ENCODE measurements at regions not wholly inside any gene's neighbourhood (a gene's known extent, or its start where the extent isn't known, plus 50 kb on each side); places are given as distances from the start of the nearest gene placed in this dataset.

DNA sequence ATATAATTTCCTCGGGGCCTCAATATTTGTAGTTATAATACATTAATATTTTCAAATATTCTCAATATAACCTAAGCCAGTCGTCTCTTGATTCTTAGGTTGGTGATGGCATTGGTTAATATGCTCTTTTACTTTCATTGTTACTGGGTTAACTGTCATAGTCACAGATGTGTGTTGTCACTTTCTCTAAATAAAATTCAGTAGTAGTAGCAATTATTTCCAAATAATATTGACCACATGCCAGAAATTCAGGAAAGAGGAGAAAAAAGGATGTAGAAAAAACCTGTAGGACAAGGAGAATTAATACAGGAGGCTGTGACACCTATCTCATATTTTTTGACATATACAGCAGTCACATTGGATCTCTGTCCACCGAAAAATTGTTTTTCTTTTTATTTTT is 322.7 kb upstream of the SLITRK6 start:
- Mint-ChIP-seq H3K4me1 (no peaks in the 10 kb centered on the region), H3K27me3 (ENCODE audit: insufficient read depth, low read depth) (no peaks in the 10 kb centered on the region), H3K4me3 (no peak overlapping the region), H3K27ac (no peak overlapping the region), H3K9me3 (no peaks in the 10 kb centered on the region), H3K36me3 (no peaks in the 10 kb centered on the region)
- Histone ChIP-seq H3K4me1 (no peaks in the 10 kb centered on the region), H3F3A (ENCODE audit: low read depth) (no peaks in the 10 kb centered on the region), H3K27me3 (no peaks in the 10 kb centered on the region), H3K4me3 (no peak overlapping the region), H3K36me3 (no peaks in the 10 kb centered on the region), H3K9me3 (ENCODE audit: low read depth) (no peaks in the 10 kb centered on the region), H3K27ac (no peak overlapping the region), H2AFZ (replicated peaks) (no peak overlapping the region), H3K4me2 (no peak overlapping the region), H3K9ac (no peak overlapping the region), H4K20me1 (ENCODE audit: low read depth) (no peaks in the 10 kb centered on the region), H3K79me2 (ENCODE audit: low read depth) (no peaks in the 10 kb centered on the region)
- no peak for DNase-seq (ENCODE audit: low spot score)
- TF ChIP-seq EZH2 (IDR thresholded peaks at IDR 0.05), result no peak
- no peak for TF ChIP-seq EZH2phosphoT487 (IDR thresholded peaks at IDR 0.05)
- TF ChIP-seq, protein P1, sequence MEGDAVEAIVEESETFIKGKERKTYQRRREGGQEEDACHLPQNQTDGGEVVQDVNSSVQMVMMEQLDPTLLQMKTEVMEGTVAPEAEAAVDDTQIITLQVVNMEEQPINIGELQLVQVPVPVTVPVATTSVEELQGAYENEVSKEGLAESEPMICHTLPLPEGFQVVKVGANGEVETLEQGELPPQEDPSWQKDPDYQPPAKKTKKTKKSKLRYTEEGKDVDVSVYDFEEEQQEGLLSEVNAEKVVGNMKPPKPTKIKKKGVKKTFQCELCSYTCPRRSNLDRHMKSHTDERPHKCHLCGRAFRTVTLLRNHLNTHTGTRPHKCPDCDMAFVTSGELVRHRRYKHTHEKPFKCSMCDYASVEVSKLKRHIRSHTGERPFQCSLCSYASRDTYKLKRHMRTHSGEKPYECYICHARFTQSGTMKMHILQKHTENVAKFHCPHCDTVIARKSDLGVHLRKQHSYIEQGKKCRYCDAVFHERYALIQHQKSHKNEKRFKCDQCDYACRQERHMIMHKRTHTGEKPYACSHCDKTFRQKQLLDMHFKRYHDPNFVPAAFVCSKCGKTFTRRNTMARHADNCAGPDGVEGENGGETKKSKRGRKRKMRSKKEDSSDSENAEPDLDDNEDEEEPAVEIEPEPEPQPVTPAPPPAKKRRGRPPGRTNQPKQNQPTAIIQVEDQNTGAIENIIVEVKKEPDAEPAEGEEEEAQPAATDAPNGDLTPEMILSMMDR (IDR thresholded peaks at IDR 0.05), result no peak

DNA sequence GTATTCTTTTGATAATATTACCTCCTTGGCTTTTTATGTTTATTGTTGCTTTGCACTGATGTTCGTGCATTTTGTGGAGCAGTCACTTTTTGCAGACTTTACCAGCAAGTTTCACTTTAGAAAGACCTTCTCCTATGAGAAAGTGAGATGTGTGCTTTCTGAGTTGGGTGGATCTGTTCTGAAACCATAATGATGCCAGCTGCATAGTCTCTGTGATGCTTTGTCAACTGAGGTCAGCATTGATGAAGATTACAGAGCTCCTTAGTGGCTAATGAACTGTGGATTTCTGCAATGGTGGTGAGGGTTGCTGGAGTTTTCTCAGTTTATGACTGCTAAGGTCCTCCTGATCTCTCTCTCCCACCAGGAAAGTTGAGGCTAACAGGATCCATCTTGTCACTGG is 309.9 kb upstream of the SLITRK6 start:
- no peaks in the 10 kb centered on the region for H3F3A ChIP-seq (ENCODE audit: low read depth)
- peak overlapping the region; percentile 6 for H2AFZ ChIP-seq (replicated peaks)
- no peak overlapping the region for H3K27ac ChIP-seq
- H3K9ac ChIP-seq, result no peak overlapping the region
- no peaks in the 10 kb centered on the region for H4K20me1 ChIP-seq (ENCODE audit: low read depth)
- no peak overlapping the region for H3K4me3 ChIP-seq
- no peak overlapping the region for H3K4me2 ChIP-seq
- Mint-ChIP-seq H3K4me3 (no peak overlapping the region), H3K27ac (no peak overlapping the region), H3K27me3 (ENCODE audit: insufficient read depth, low read depth) (no peaks in the 10 kb centered on the region), H3K36me3 (no peaks in the 10 kb centered on the region), H3K4me1 (no peaks in the 10 kb centered on the region), H3K9me3 (peaks cover 12% of the 10 kb centered on the region)
- no peaks in the 10 kb centered on the region for H3K27me3 ChIP-seq
- no peaks in the 10 kb centered on the region for H3K9me3 ChIP-seq (ENCODE audit: low read depth)
- no peaks in the 10 kb centered on the region for H3K36me3 ChIP-seq
- H3K4me1 ChIP-seq, result no peaks in the 10 kb centered on the region
- DNase-seq (ENCODE audit: low spot score), result no peak
- TF ChIP-seq EZH2 (IDR thresholded peaks at IDR 0.05) (no peak), EZH2phosphoT487 (IDR thresholded peaks at IDR 0.05) (no peak)
- TF ChIP-seq, protein P1 (IDR thresholded peaks at IDR 0.05), result no peak
- H3K79me2 ChIP-seq (ENCODE audit: low read depth), result no peaks in the 10 kb centered on the region

DNA sequence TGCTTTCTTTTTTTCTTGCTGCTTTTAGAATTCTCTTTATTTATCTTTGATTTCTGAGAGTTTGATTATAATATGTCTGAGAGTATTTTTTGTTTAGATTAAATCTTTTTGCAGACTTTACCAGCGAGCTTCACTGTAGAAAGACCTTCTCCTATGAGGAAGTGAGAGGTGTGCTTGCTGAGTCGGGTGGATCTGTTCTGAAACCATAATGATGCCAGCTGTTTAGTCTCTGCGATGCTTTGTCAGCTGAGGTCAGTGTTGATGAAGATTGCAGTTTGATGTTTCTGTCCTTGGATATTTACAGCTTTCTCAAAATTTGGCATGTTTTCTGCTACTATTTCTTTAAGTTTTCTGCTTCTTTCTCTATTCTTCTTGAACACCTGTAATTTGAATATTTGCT is 309.1 kb upstream of the SLITRK6 start:
- H3F3A ChIP-seq (ENCODE audit: low read depth), result no peaks in the 10 kb centered on the region
- no peaks in the 10 kb centered on the region for H3K4me1 ChIP-seq
- Mint-ChIP-seq H3K9me3 (peaks cover 12% of the 10 kb centered on the region), H3K36me3 (no peaks in the 10 kb centered on the region), H3K4me3 (no peak overlapping the region), H3K4me1 (no peaks in the 10 kb centered on the region), H3K27me3 (ENCODE audit: insufficient read depth, low read depth) (no peaks in the 10 kb centered on the region), H3K27ac (no peak overlapping the region)
- H3K27ac ChIP-seq, result no peak overlapping the region
- no peaks in the 10 kb centered on the region for H3K36me3 ChIP-seq
- H3K4me3 ChIP-seq, result no peak overlapping the region
- no peaks in the 10 kb centered on the region for H3K79me2 ChIP-seq (ENCODE audit: low read depth)
- H4K20me1 ChIP-seq (ENCODE audit: low read depth), result no peaks in the 10 kb centered on the region
- no peak overlapping the region for H2AFZ ChIP-seq (replicated peaks)
- H3K9ac ChIP-seq, result no peak overlapping the region
- no peaks in the 10 kb centered on the region for H3K9me3 ChIP-seq (ENCODE audit: low read depth)
- no peaks in the 10 kb centered on the region for H3K27me3 ChIP-seq
- TF ChIP-seq, protein P1 (IDR thresholded peaks at IDR 0.05), result no peak
- TF ChIP-seq EZH2 (IDR thresholded peaks at IDR 0.05) (no peak), EZH2phosphoT487 (IDR thresholded peaks at IDR 0.05) (no peak)
- DNase-seq (ENCODE audit: low spot score), result no peak
- H3K4me2 ChIP-seq, result no peak overlapping the region

DNA sequence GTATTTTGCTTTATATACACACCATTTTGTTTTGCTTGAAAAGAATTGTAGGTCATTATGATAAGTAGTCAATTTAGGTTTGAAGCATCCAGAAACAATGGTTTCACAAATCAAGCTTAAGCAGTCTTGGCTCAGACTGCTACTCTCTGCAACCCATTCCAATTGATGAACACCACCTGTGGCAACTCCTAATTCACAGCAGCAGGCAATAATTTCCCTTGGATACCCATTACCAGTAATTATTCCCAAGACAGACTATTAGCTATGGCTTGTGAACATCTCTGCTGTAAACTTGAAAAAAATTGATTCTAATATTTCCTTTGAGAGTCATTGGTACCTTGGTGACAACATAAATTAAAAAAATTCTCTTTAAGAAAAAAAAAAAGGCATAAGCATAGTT is 299.3 kb upstream of the SLITRK6 start:
- Mint-ChIP-seq H3K27me3 (ENCODE audit: insufficient read depth, low read depth) (no peaks in the 10 kb centered on the region), H3K36me3 (no peaks in the 10 kb centered on the region), H3K4me3 (no peak overlapping the region), H3K27ac (no peak overlapping the region), H3K9me3 (peaks cover 3% of the 10 kb centered on the region), H3K4me1 (no peaks in the 10 kb centered on the region)
- Histone ChIP-seq H2AFZ (replicated peaks) (no peak overlapping the region), H3K27ac (no peak overlapping the region), H3K4me1 (no peaks in the 10 kb centered on the region), H3K4me2 (no peak overlapping the region), H3K4me3 (no peak overlapping the region), H3K36me3 (no peaks in the 10 kb centered on the region), H3K27me3 (no peaks in the 10 kb centered on the region), H4K20me1 (ENCODE audit: low read depth) (no peaks in the 10 kb centered on the region), H3K9me3 (ENCODE audit: low read depth) (no peaks in the 10 kb centered on the region), H3K9ac (no peak overlapping the region), H3F3A (ENCODE audit: low read depth) (no peaks in the 10 kb centered on the region), H3K79me2 (ENCODE audit: low read depth) (no peaks in the 10 kb centered on the region)
- DNase-seq (ENCODE audit: low spot score), result no peak
- TF ChIP-seq, protein P1 (IDR thresholded peaks at IDR 0.05), result no peak

All from neural progenitor cell (in vitro differentiated cells).